ENCODE measurements at regions not wholly inside any gene's neighbourhood (a gene's known extent, or its start where the extent isn't known, plus 50 kb on each side); places are given as distances from the start of the nearest gene placed in this dataset.

GRCh38 chrX:39759526-39760224 lies 338.1 kb downstream of the BCOR start:
- no peaks in the 10 kb centered on the region for H3K4me1 ChIP-seq (ENCODE audit: control insufficient read depth, insufficient read depth, low read length)
- H3K9me3 ChIP-seq (ENCODE audit: control insufficient read depth, low read length) = no peaks in the 10 kb centered on the region
- Mint-ChIP-seq H3K4me3 (no peak overlapping the region), H3K4me1 (peaks cover 24% of the 10 kb centered on the region), H3K9me3 (peaks cover 2% of the 10 kb centered on the region), H3K27ac (no peak overlapping the region), H3K36me3 (ENCODE audit: low read depth) (no peaks in the 10 kb centered on the region), H3K27me3 (ENCODE audit: insufficient read depth) (peaks cover 1% of the 10 kb centered on the region)
- WGBS, 2 experiments (ENCODE audit: insufficient coverage in 1 of 2, insufficient read length in 1 of 2) = 66% methylated on average over 11 of the region's 15 CpGs; no CpG with 5 or more reads in 1 of the 2 experiments
- no peaks in the 10 kb centered on the region for H3K36me3 ChIP-seq (ENCODE audit: control insufficient read depth, insufficient read depth, low read length)
- no peak overlapping the region for H3K9ac ChIP-seq (ENCODE audit: extremely low read depth, low read length, poor library complexity, severe bottlenecking)
- DNase-seq = peak; percentile 77
- H3K4me3 ChIP-seq (ENCODE audit: low read length) = no peak overlapping the region
- H3K27me3 ChIP-seq (ENCODE audit: control insufficient read depth, insufficient read depth, low read length, poor library complexity, severe bottlenecking) = no peaks in the 10 kb centered on the region
- H3K27ac ChIP-seq (ENCODE audit: low read depth, low read length) = no peak overlapping the region
- no peak for TF ChIP-seq CTCF (conservative IDR thresholded peaks at IDR 0.05)

- no peak overlapping the region for H3K27ac ChIP-seq (ENCODE audit: low read depth, low read length)
- no peak overlapping the region for H3K9ac ChIP-seq (ENCODE audit: extremely low read depth, low read length, poor library complexity, severe bottlenecking)
- Mint-ChIP-seq H3K27me3 (ENCODE audit: insufficient read depth) (peaks cover 1% of the 10 kb centered on the region), H3K9me3 (peaks cover 7% of the 10 kb centered on the region), H3K4me3 (no peak overlapping the region), H3K36me3 (ENCODE audit: low read depth) (no peaks in the 10 kb centered on the region), H3K4me1 (peaks cover 33% of the 10 kb centered on the region), H3K27ac (no peak overlapping the region)
- no peaks in the 10 kb centered on the region for H3K27me3 ChIP-seq (ENCODE audit: control insufficient read depth, insufficient read depth, low read length, poor library complexity, severe bottlenecking)
- no peak for TF ChIP-seq CTCF (conservative IDR thresholded peaks at IDR 0.05)
- no peaks in the 10 kb centered on the region for H3K9me3 ChIP-seq (ENCODE audit: control insufficient read depth, low read length)
- no peaks in the 10 kb centered on the region for H3K4me1 ChIP-seq (ENCODE audit: control insufficient read depth, insufficient read depth, low read length)
- H3K4me3 ChIP-seq (ENCODE audit: low read length) = no peak overlapping the region
- DNase-seq = no peak
- no peaks in the 10 kb centered on the region for H3K36me3 ChIP-seq (ENCODE audit: control insufficient read depth, insufficient read depth, low read length)
- WGBS, 2 experiments (ENCODE audit: insufficient coverage in 1 of 2, insufficient read length in 1 of 2) = 100% methylated on average over 3 of the region's 3 CpGs; no CpG with 5 or more reads in 1 of the 2 experiments
Measured at GRCh38 chrX:39760930-39761329, 336.8 kb downstream of the BCOR start.

- TF ChIP-seq CTCF (conservative IDR thresholded peaks at IDR 0.05) = no peak
- H3K9ac ChIP-seq (ENCODE audit: extremely low read depth, low read length, poor library complexity, severe bottlenecking) = no peak overlapping the region
- Mint-ChIP-seq H3K36me3 (ENCODE audit: low read depth) (no peaks in the 10 kb centered on the region), H3K4me3 (no peak overlapping the region), H3K9me3 (peaks cover 7% of the 10 kb centered on the region), H3K27me3 (ENCODE audit: insufficient read depth) (peaks cover 3% of the 10 kb centered on the region), H3K27ac (no peak overlapping the region), H3K4me1 (peaks cover 44% of the 10 kb centered on the region)
- no peak overlapping the region for H3K27ac ChIP-seq (ENCODE audit: low read depth, low read length)
- H3K36me3 ChIP-seq (ENCODE audit: control insufficient read depth, insufficient read depth, low read length) = no peaks in the 10 kb centered on the region
- DNase-seq = no peak
- no peaks in the 10 kb centered on the region for H3K27me3 ChIP-seq (ENCODE audit: control insufficient read depth, insufficient read depth, low read length, poor library complexity, severe bottlenecking)
- no peaks in the 10 kb centered on the region for H3K9me3 ChIP-seq (ENCODE audit: control insufficient read depth, low read length)
- 83 to 97% methylated on average over 2 of the region's 5 CpGs for WGBS, 2 experiments (ENCODE audit: insufficient coverage in 1 of 2, insufficient read length in 1 of 2)
- H3K4me3 ChIP-seq (ENCODE audit: low read length) = no peak overlapping the region
- no peaks in the 10 kb centered on the region for H3K4me1 ChIP-seq (ENCODE audit: control insufficient read depth, insufficient read depth, low read length)
Measured at GRCh38 chrX:39762266-39762841, 335.4 kb downstream of the BCOR start.

Measured in endodermal cell (in vitro differentiated cells).